NCI-H2196 treated with DMSO at 0.1 percent for 48 hours (cell line): ENCODE measurements at regions not wholly inside any gene's neighbourhood (a gene's known extent, or its start where the extent isn't known, plus 50 kb on each side); places are given as distances from the start of the nearest gene placed in this dataset.
A peak's percentile ranks its signal among the peaks of the same experiment; 100 is the strongest.

Experiments
- DNase-seq: peaks from one replicate; lab custom pipeline; 2025; ENCODE audit not compliant: unreplicated experiment; lab: John Stamatoyannopoulos, UW

- DNase-seq = no peak
These were observed 130.7 kb upstream of the GPRIN3 start for GRCh38 chr4:89438102-89438831.

GRCh38 chr4:89434364-89434988 is 126.9 kb upstream of the GPRIN3 start:
- DNase-seq = peak; percentile 25

DNA sequence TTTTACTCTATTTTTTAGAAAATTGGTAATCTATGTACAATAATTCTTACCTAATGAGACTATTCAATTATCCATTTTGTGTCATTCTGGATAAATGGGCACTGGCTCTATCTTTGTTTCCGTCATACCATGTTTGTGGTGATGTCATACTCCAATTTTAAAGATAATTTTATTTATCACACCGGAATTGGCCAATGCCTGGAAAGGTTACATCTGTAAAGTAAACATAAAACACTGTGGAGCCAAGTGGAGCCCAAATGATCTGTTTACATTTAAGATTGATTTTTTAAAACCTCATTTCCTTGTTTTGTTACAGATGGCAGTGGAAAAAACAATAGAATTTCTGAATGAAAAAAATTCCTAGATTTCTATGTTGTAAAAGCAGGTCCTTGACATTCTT is 120.2 kb upstream of the GPRIN3 start:
- peak; percentile 2 for DNase-seq

DNA sequence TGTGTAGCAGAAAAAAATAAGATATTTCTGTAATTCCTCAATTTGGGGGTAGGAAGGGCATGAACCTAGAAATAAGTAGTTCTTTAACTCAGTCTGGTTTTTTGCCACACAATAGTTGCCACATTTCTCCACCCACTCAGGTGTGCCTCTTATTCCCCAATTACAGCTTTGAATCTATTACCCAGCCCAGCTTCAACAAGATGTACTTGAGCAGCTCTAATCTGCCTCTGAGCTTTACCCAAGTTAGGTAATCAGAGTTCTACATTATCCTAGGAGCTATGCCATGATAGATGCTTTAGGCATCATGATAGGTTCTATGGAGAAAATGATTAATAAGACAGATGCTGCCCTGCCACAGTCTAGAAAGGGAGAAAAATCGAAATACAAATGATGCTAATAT is 117.4 kb upstream of the GPRIN3 start:
- no peak for DNase-seq

DNA sequence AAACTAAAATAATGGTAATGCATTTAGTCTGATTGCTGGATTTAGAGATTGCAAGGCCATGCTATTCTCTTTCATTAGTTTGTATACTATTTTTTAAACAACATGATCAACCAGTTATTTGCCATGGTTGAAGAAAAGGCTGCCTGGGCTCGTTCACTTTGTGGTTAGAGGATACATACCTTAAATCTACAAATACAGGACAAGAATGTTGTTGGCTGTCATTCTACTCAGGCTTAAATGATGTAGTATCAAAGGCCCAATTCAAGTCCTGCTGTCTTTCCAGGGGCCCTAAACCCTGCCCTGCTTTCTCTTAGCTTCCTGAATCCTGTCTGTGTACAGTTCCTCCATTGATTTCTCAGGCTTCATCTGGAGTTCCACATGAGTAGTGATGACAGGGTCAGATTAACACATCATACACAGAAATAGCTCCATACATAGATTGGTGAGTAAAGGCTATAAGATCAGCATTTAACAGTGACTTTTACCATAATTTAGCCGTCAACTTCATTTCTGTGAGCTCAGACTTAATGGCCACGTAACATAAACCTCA is 114.9 kb upstream of the GPRIN3 start:
- DNase-seq = no peak

- no peak for DNase-seq
These were observed 112.9 kb upstream of the GPRIN3 start for GRCh38 chr4:89420507-89420906.

DNA sequence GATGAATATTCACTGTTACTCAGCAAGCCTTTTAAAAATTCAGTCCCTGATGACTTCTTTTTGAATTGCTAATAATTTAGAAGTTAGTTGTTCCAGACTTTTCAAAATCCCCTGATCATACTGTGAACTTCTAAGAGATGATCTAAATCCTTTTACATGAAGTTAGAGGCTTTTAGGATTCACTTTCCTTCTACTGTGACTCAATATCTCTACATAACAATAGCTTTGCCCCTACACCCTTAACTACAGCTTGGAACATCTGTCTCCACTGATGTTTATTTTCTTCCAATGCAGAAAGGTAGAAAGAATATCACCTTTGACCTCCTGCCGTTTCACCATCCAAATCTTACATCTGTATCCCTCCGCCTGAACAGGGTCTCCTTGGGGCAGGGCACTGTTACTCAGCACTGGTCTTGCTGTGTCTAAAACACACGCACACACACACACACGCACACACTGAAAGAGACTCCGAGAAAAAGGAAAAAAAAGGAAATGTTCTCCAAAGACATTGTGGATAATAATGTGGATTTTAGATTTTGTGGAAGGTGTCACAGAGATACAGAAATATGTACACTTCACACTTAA is 111.6 kb upstream of the GPRIN3 start:
- no peak for DNase-seq

GRCh38 chr4:89416960-89417359 is 109.4 kb upstream of the GPRIN3 start:
- no peak for DNase-seq

DNA sequence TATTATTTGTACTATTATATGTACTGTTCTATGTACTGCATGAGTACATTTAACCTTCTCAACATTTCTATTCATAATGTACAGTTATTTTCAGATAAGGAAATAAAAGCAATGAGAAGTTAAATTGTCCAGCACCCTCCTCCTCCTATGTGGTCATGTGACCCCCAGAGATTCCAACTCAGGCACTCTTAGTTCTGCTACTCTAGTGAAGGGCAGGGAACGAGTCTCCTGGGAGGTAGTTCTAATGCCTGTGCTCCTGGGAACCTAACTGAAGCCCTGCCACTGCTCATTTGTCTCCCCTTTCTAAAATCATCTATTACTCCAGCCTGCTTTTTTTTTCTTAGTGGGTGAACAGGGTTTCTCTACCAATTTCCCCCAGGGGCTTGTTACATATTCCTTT is 105.9 kb upstream of the GPRIN3 start:
- no peak for DNase-seq

DNA sequence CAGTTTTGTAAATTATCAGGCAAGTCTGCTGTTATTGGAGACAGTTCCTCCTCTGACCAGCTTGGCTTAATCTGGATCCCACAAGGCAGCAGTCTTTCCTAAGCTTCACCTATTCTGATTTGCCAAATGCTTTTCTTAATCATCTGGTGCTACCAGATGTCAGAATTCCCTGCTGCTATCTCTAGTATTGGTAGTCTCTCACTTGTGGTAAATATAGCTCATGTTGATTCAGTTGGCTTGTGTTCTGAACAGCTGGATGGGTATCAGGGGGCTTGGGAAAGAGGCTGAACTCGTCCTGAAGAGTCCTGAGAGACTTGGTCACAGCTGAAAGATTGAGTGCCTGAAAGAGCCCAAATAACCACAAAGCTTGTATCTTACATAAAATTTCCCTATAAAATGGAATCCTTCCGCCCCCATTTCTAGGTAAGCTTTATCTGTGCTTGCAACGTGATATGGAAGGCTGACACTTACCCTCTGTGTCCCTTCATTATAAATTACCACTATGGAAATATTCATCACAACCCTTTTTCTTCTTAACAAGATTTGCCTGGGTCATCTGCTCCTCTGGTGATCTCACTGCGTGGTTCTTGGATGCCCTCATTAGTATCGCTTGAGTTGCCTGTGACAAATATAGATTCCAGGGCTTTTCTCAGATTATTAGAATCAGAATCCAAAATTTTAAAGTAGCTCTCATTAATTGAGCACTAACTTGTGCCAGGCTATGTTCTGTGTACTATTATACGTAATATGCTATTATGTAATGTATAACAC is 104.1 kb upstream of the GPRIN3 start:
- no peak for DNase-seq

- DNase-seq = no peak
These were observed 103.1 kb upstream of the GPRIN3 start for GRCh38 chr4:89410687-89411086.

GRCh38 chr4:89404530-89404929 is 96.9 kb upstream of the GPRIN3 start:
- DNase-seq = no peak

GRCh38 chr4:89403826-89404225 is 96.2 kb upstream of the GPRIN3 start:
- no peak for DNase-seq

- DNase-seq = no peak
These were observed 92.9 kb upstream of the GPRIN3 start for GRCh38 chr4:89400287-89401035.

GRCh38 chr4:89398644-89399043 is 91.0 kb upstream of the GPRIN3 start:
- DNase-seq = no peak

DNA sequence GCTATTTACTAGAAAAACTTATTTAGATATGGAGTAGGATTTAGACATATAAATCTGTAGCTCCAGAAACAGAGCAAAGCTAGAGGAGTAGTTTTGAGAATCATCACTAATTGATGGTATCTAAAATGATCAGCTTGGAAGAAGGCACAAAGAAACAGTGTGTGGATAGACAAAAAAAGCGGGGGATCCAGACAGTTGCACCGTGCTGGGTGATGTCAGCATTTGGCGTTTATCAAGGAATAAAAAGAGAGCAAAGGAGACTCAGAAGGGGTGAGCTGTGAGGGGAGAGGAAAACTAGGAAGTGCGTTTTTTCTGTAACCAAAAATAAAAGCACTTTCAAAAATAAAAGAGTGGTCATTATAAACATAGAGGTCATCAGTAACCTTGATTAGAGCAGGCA is 90.5 kb upstream of the GPRIN3 start:
- no peak for DNase-seq

GRCh38 chr4:89397441-89397840 is 89.8 kb upstream of the GPRIN3 start:
- no peak for DNase-seq

GRCh38 chr4:89382439-89382838 is 74.8 kb upstream of the GPRIN3 start:
- no peak for DNase-seq

- no peak for DNase-seq
These were observed 73.4 kb upstream of the GPRIN3 start for GRCh38 chr4:89380980-89381379.

DNA sequence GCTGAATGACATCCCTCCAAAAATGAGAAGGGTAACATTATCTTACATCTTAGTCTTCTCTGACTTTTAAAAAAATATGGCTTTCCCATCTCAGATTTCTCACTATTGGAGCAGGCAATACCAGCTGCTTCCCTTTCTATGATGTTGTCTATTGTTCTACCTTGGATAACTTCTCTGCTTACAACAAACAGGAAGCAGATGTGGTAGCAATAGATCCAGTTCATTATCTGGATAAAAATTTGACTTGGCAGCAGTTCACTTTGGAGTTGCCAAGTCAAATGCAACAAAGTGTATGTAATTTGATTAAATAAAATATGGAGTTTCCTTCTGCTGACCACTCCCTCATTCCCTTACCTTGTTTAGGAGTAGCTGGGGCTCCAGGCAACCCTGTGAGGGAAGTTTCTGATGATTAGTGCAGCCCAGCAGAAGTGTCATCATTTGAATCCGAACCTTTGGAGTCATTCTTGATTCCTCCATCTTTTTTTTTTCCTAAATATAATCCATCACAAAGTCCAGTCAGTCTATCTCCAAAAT is 72.0 kb upstream of the GPRIN3 start:
- peak; percentile 84 for DNase-seq

- no peak for DNase-seq
These were observed 65.8 kb upstream of the GPRIN3 start for GRCh38 chr4:89373394-89373793.
